Endodermal cell (in vitro differentiated cells): ENCODE measurements at regions not wholly inside any gene's neighbourhood (a gene's known extent, or its start where the extent isn't known, plus 50 kb on each side); places are given as distances from the start of the nearest gene placed in this dataset.

ENCODE experiments used
- DNase-seq: peaks from one replicate; pipeline ENCODE4 v3.0.0-alpha.2; 2017
- H3K27ac ChIP-seq: 2 replicates; pipeline ENCODE4 v1.5.1; 2013; ENCODE audit warnings: mild to moderate bottlenecking, low read depth, low read length, moderate library complexity
- H3K27me3 ChIP-seq: 2 replicates; pipeline ENCODE4 v1.6.1; 2013; ENCODE audit warnings: mild to moderate bottlenecking, low read length, moderate library complexity; ENCODE audit not compliant: insufficient read depth, control insufficient read depth, poor library complexity, severe bottlenecking
- H3K36me3 ChIP-seq: 2 replicates; pipeline ENCODE4 v1.7.0; 2013; ENCODE audit warnings: mild to moderate bottlenecking, low read length, moderate library complexity; ENCODE audit not compliant: control insufficient read depth, insufficient read depth
- H3K4me1 ChIP-seq: one replicate; pipeline ENCODE4 v1.7.0; 2013; ENCODE audit warnings: low read length; ENCODE audit not compliant: control insufficient read depth, insufficient read depth
- H3K4me3 ChIP-seq: 2 replicates; pipeline ENCODE4 v1.5.1; 2013; ENCODE audit warnings: mild to moderate bottlenecking, low read length, moderate library complexity
- H3K9ac ChIP-seq: 2 replicates; pipeline ENCODE4 v1.6.1; 2013; ENCODE audit warnings: mild to moderate bottlenecking, low read length, moderate library complexity; ENCODE audit not compliant: poor library complexity, severe bottlenecking; ENCODE audit errors: extremely low read depth
- H3K9me3 ChIP-seq: 2 replicates; pipeline ENCODE4 v1.6.1; 2013; ENCODE audit warnings: mild to moderate bottlenecking, low read length, moderate library complexity; ENCODE audit not compliant: control insufficient read depth
- H3K27ac Mint-ChIP-seq: 2 replicates; pipeline ENCODE4 v1.8.0; 2020; ENCODE audit warnings: mixed read lengths
- H3K27me3 Mint-ChIP-seq: 2 replicates; pipeline ENCODE4 v1.8.0; 2021; ENCODE audit warnings: mild to moderate bottlenecking, mixed read lengths; ENCODE audit not compliant: insufficient read depth
- H3K36me3 Mint-ChIP-seq: 2 replicates; pipeline ENCODE4 v1.8.0; 2020; ENCODE audit warnings: low read depth, mixed read lengths
- H3K4me1 Mint-ChIP-seq: 2 replicates; pipeline ENCODE4 v1.8.0; 2020; ENCODE audit warnings: mixed read lengths
- H3K4me3 Mint-ChIP-seq: 2 replicates; pipeline ENCODE4 v1.8.0; 2020; ENCODE audit warnings: mild to moderate bottlenecking, moderate library complexity, mixed read lengths
- H3K9me3 Mint-ChIP-seq: 2 replicates; pipeline ENCODE4 v1.8.0; 2020; ENCODE audit warnings: mild to moderate bottlenecking, mixed read lengths
- CTCF ChIP-seq: fragments of 200-600 bp; sonication (generic); conservative IDR thresholded peaks from 2 replicates; pipeline ENCODE4 v1.5.0; 2021; ENCODE audit warnings: antibody characterized with exemption, mild to moderate bottlenecking
- WGBS, 2 experiments: methylation state at CpG; one replicate each; pipeline versions ENCODE4 v1.1.5 to v1.1.7; 2013; ENCODE audit warnings: missing lambda C conversion rate in 2 of 2, mixed read lengths in 1 of 2; ENCODE audit not compliant: insufficient coverage in 1 of 2, insufficient read length in 1 of 2; 5-methylcytosine and 5-hydroxymethylcytosine counted together

- H3K9ac ChIP-seq: no peak overlapping the region
- H3K4me1 ChIP-seq: no peaks in the 10 kb centered on the region
- no peak overlapping the region for H3K4me3 ChIP-seq
- Mint-ChIP-seq H3K27ac (no peak overlapping the region), H3K27me3 (no peaks in the 10 kb centered on the region), H3K9me3 (no peaks in the 10 kb centered on the region), H3K4me3 (no peak overlapping the region), H3K4me1 (peaks cover 8% of the 10 kb centered on the region), H3K36me3 (no peaks in the 10 kb centered on the region)
- no peak for TF ChIP-seq CTCF
- no peaks in the 10 kb centered on the region for H3K27me3 ChIP-seq
- H3K9me3 ChIP-seq: no peaks in the 10 kb centered on the region
- no peaks in the 10 kb centered on the region for H3K36me3 ChIP-seq
- no peak overlapping the region for H3K27ac ChIP-seq
- no peak for DNase-seq
- WGBS, 2 experiments: 91 to 100% methylated on average over 4 to 11 of the region's 11 CpGs
Measured at GRCh38 chr15:96582473-96582872, 252.0 kb downstream of the NR2F2 start.

GRCh38 chr15:96583671-96584070 lies 253.2 kb downstream of the NR2F2 start:
- Histone ChIP-seq H3K9ac (no peak overlapping the region), H3K4me1 (no peaks in the 10 kb centered on the region), H3K4me3 (no peak overlapping the region), H3K27ac (no peak overlapping the region), H3K9me3 (no peaks in the 10 kb centered on the region), H3K36me3 (no peaks in the 10 kb centered on the region), H3K27me3 (no peaks in the 10 kb centered on the region)
- Mint-ChIP-seq H3K36me3 (no peaks in the 10 kb centered on the region), H3K9me3 (no peaks in the 10 kb centered on the region), H3K27me3 (no peaks in the 10 kb centered on the region), H3K27ac (no peak overlapping the region), H3K4me3 (no peak overlapping the region), H3K4me1 (peaks cover 10% of the 10 kb centered on the region)
- WGBS, 2 experiments: 89 to 100% methylated on average over 2 of the region's 2 CpGs
- DNase-seq: no peak
- TF ChIP-seq CTCF: no peak

- no peak for DNase-seq
- H3K36me3 ChIP-seq: no peaks in the 10 kb centered on the region
- Mint-ChIP-seq H3K4me3 (no peak overlapping the region), H3K27ac (no peak overlapping the region), H3K4me1 (peaks cover 10% of the 10 kb centered on the region), H3K9me3 (no peaks in the 10 kb centered on the region), H3K27me3 (no peaks in the 10 kb centered on the region), H3K36me3 (no peaks in the 10 kb centered on the region)
- H3K4me3 ChIP-seq: no peak overlapping the region
- H3K9me3 ChIP-seq: no peaks in the 10 kb centered on the region
- WGBS, 2 experiments: 74 to 77% methylated on average over 5 to 9 of the region's 9 CpGs
- H3K4me1 ChIP-seq: no peaks in the 10 kb centered on the region
- H3K27ac ChIP-seq: peak overlapping the region; percentile 16
- no peaks in the 10 kb centered on the region for H3K27me3 ChIP-seq
- TF ChIP-seq CTCF: peak; percentile 53
- H3K9ac ChIP-seq: no peak overlapping the region
Measured at GRCh38 chr15:96585484-96586386, 255.2 kb downstream of the NR2F2 start.
